RWPE1 (cell line): ENCODE measurements at regions not wholly inside any gene's neighbourhood (a gene's known extent, or its start where the extent isn't known, plus 50 kb on each side); places are given as distances from the start of the nearest gene placed in this dataset.

Source experiments
- CTCF ChIA-PET: fragments of 350-600 bp; sonication (Branson Sonifier 250); formaldehyde crosslinking; extraction: SDS; loops from one replicate; lab custom pipeline; 2021; lab: Yijun Ruan, JAX
- POLR2A ChIA-PET: fragments of 400-600 bp; formaldehyde crosslinking; extraction: SDS; loops from one replicate; lab custom pipeline; 2020; ENCODE audit warnings: antibody characterized with exemption; ENCODE audit not compliant: low non-redundant PET; lab: Yijun Ruan, JAX
- DNase-seq: peaks from one replicate; pipeline ENCODE4 v3.0.0; 2012; ENCODE audit warnings: low spot score
- H3K27ac ChIP-seq: fragments of 450-650 bp; 2 replicates; pipeline ENCODE4 v1.5.1; 2017
- TF ChIP-seq, protein P1 (sequence below): fragments of 450-650 bp; conservative IDR thresholded peaks from 2 replicates; pipeline ENCODE4 v1.5.1; 2017; ENCODE audit warnings: low read depth, mild to moderate bottlenecking

DNA sequence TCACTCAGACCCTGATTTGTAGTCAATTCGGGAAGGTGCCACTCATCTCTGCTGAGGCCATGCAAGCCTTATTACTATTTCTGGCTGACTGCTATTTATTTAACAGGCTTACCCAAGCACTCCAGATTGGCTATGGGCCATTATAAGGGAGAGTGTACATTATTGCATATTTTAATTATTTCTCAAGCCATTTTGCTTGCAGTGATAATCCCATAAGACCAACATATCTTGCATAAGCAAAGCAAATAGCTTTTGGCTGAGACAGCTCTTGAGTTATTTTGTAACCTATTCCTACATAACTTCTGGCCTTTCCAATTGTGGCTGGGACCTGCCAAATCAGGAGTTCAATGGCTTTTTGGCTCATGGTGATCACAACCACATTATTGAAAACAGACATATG is 509.6 kb upstream of the USP15 start:
- ChIA-PET CTCF (no interaction called here), POLR2A (no interaction called here)
- H3K27ac ChIP-seq, result no peak overlapping the region
- DNase-seq, result no peak
- TF ChIP-seq, protein P1, sequence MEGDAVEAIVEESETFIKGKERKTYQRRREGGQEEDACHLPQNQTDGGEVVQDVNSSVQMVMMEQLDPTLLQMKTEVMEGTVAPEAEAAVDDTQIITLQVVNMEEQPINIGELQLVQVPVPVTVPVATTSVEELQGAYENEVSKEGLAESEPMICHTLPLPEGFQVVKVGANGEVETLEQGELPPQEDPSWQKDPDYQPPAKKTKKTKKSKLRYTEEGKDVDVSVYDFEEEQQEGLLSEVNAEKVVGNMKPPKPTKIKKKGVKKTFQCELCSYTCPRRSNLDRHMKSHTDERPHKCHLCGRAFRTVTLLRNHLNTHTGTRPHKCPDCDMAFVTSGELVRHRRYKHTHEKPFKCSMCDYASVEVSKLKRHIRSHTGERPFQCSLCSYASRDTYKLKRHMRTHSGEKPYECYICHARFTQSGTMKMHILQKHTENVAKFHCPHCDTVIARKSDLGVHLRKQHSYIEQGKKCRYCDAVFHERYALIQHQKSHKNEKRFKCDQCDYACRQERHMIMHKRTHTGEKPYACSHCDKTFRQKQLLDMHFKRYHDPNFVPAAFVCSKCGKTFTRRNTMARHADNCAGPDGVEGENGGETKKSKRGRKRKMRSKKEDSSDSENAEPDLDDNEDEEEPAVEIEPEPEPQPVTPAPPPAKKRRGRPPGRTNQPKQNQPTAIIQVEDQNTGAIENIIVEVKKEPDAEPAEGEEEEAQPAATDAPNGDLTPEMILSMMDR, result no peak

DNA sequence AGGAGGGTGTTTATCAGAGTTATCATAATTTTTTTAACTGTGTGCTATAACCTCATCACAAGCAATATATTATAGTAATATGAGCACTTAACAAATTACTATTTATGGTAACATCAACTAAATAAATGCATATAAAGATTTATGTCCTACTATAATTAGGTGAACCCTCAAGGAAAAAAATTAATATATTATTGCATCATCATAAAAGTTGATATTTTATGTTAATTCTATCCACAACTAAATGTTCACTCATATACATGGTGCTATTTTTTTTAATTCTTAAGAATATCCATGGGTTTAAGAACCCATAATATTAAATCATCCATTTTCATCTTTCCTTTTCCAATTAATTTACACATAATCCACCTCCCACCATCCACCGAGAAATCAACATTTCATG is 506.0 kb upstream of the USP15 start:
- DNase-seq, result no peak
- no peak overlapping the region for H3K27ac ChIP-seq
- ChIA-PET POLR2A (no interaction called here), CTCF (no interaction called here)
- TF ChIP-seq, protein P1, result no peak

DNA sequence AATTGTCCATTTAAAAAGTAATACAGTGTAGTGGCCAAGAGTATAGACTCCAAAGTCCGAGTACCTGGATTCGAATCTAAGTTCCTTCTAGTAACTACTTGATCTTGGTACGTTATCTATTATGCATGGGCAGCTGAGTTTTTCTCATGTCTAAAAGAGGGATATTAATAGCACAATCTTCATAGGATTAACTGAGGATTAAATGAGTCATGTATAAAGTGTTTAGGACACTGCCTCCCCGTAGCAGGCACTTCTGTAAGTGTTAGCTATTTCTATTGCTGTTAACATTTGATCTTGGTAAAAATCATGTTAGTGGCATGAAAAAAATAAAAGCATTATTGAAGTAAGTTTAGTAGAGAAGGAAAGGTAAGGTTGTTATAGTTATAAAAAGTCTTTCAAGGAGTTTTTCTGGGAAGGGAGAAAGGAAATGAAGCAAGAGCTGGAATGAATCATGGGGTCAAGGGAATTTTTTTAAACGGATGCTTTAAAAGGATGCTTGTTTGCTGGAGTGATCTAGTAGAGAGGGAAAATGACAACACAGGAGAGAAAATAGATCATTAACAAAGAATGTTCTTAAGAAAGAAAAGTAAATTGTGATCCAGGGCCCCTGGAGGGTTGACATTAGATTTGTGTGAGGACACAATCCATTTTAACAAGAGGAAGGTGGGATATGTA is 502.2 kb upstream of the USP15 start:
- peak; percentile 8 for DNase-seq
- TF ChIP-seq, protein P1, result no peak
- ChIA-PET CTCF (no interaction called here), POLR2A (no interaction called here)
- no peak overlapping the region for H3K27ac ChIP-seq

DNA sequence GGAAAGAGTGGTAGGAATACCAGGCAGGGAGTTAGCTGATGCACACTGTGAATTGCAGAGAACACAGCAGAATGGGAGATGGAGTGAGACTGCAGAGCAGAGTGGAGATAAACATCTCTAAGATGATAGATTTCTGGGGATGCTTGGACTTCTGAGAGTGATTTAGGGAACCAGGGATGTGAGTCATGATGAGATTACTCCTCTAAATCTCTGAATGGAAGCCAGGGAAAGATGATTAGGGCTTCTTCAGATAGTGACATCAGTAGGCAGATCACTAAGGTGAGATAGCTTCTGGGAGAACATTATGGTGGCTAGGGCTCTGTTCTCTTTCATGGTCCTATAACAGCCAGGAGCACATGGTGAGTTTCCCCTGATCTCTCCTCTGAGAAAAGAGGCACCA is 501.5 kb upstream of the USP15 start:
- POLR2A ChIA-PET, result no interaction called here
- H3K27ac ChIP-seq, result no peak overlapping the region
- CTCF ChIA-PET, result no interaction called here
- DNase-seq, result no peak
- TF ChIP-seq, protein P1, result no peak

DNA sequence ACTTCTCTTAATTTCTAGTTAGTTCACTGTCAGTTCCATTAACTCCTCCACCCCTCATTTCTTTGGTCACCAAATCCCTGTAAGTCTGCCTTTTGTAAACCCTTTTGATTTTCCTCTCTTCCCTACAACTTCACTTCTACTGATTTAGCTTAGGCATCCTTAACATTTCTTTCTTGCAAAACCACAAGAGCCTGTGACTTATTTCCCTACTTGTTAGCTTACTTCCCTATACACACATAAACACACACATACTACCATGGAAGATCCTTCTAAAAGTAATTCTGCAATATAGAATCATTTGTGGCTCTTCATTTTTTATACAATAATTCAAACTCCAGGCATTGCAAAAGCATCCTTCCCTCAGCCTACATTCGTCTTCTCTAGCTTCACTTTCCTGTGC is 494.3 kb upstream of the USP15 start:
- ChIA-PET POLR2A (no interaction called here), CTCF (no interaction called here)
- TF ChIP-seq, protein P1, result no peak
- H3K27ac ChIP-seq, result no peak overlapping the region
- no peak for DNase-seq

DNA sequence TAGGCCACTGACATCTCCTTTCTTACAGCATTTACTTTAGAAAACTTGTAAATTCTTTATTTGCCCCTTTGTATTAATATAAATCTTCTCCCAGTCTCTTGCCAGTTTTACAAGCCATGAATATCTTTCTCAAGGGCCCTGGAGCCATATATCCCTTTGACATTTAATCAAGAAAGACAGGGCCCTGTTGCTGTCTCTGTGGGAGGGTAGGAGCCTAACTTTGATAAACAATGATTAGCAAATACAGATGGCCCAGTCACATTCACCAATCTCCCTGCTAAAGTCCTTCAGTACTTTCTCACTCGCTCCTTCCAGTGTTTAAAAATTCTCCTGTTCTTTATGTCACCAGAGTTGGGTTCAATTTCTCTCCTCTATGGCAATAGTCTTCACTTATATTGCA is 479.8 kb upstream of the USP15 start:
- no peak overlapping the region for H3K27ac ChIP-seq
- CTCF ChIA-PET, result no interaction called here
- POLR2A ChIA-PET, result no interaction called here

More for the DNA sequence above, 479.8 kb upstream of the USP15 start:
- no peak for DNase-seq
- TF ChIP-seq, protein P1, result no peak
